Lower lobe of right lung (tissue), 2 donors: ENCODE measurements at regions not wholly inside any gene's neighbourhood (a gene's known extent, or its start where the extent isn't known, plus 50 kb on each side); places are given as distances from the start of the nearest gene placed in this dataset.
"Not testable (repeated sequence)": the region's sequence is repeated elsewhere in the genome, so short reads cannot be mapped to it uniquely, and the experiment has no call there.

ENCODE experiments used
- ATAC-seq, 2 donors: fragments of 200-7000 bp; cut with Tn5 transposase; one replicate each; pipeline ENCODE4 v1.9.1; 2020 to 2022; ENCODE audit warnings: mild to moderate bottlenecking in 2 of 2, moderate library complexity in 2 of 2
- DNase-seq: peaks from one replicate; pipeline ENCODE4 v3.0.0-alpha.2; 2020
- H3K27ac ChIP-seq: fragments of 200-600 bp; one replicate; pipeline ENCODE4 v1.8.0; 2022
- H3K27me3 ChIP-seq: fragments of 200-600 bp; one replicate; pipeline ENCODE4 v1.8.0; 2022; ENCODE audit warnings: low read depth
- H3K36me3 ChIP-seq: fragments of 200-600 bp; one replicate; pipeline ENCODE4 v1.8.0; 2022; ENCODE audit warnings: mild to moderate bottlenecking
- H3K4me1 ChIP-seq: fragments of 200-600 bp; one replicate; pipeline ENCODE4 v1.8.0; 2022
- H3K4me3 ChIP-seq: fragments of 200-600 bp; one replicate; pipeline ENCODE4 v1.8.0; 2022; ENCODE audit warnings: mild to moderate bottlenecking
- H3K9me3 ChIP-seq: fragments of 200-600 bp; one replicate; pipeline ENCODE4 v1.8.0; 2022
- intact Hi-C: fragments of 100-400 bp; cut with DNase I; formaldehyde crosslinking; loops from one replicate; pipeline ENCODE4 v1.11.0; 2022
- TF ChIP-seq, protein P1 (sequence below): fragments of 200-600 bp; IDR thresholded peaks from one replicate; pipeline ENCODE4 v1.8.0; 2022; ENCODE audit warnings: antibody characterized with exemption, mild to moderate bottlenecking
- donor health status: DM: no; HTN: yes; CAD: no; lungs with severe emphysema.

GRCh38 chr6:86215323-86215722 lies 572.6 kb upstream of the SYNCRIP start:
- H3K36me3 ChIP-seq: no peaks in the 10 kb centered on the region
- intact Hi-C loops: no loop called here
- ATAC-seq (no peak), DNase-seq (no peak)
- TF ChIP-seq, protein P1, sequence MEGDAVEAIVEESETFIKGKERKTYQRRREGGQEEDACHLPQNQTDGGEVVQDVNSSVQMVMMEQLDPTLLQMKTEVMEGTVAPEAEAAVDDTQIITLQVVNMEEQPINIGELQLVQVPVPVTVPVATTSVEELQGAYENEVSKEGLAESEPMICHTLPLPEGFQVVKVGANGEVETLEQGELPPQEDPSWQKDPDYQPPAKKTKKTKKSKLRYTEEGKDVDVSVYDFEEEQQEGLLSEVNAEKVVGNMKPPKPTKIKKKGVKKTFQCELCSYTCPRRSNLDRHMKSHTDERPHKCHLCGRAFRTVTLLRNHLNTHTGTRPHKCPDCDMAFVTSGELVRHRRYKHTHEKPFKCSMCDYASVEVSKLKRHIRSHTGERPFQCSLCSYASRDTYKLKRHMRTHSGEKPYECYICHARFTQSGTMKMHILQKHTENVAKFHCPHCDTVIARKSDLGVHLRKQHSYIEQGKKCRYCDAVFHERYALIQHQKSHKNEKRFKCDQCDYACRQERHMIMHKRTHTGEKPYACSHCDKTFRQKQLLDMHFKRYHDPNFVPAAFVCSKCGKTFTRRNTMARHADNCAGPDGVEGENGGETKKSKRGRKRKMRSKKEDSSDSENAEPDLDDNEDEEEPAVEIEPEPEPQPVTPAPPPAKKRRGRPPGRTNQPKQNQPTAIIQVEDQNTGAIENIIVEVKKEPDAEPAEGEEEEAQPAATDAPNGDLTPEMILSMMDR: no peak
- no peaks in the 10 kb centered on the region for H3K4me1 ChIP-seq
- no peak overlapping the region for H3K27ac ChIP-seq
- H3K4me3 ChIP-seq: no peak overlapping the region
- H3K27me3 ChIP-seq: no peaks in the 10 kb centered on the region
- no peaks in the 10 kb centered on the region for H3K9me3 ChIP-seq

GRCh38 chr6:86205980-86206379 lies 563.3 kb upstream of the SYNCRIP start:
- no peak for ATAC-seq

GRCh38 chr6:86203044-86203443 lies 560.4 kb upstream of the SYNCRIP start:
- H3K9me3 ChIP-seq: peaks cover 3% of the 10 kb centered on the region
- no peaks in the 10 kb centered on the region for H3K4me1 ChIP-seq
- no peaks in the 10 kb centered on the region for H3K27me3 ChIP-seq
- H3K36me3 ChIP-seq: no peaks in the 10 kb centered on the region
- TF ChIP-seq, protein P1: no peak
- ATAC-seq: no peak
- H3K27ac ChIP-seq: no peak overlapping the region
- intact Hi-C loops: no loop called here
- DNase-seq: no peak
- H3K4me3 ChIP-seq: no peak overlapping the region

More at GRCh38 chr6:86205980-86206379, 563.3 kb upstream of the SYNCRIP start:
- no peak overlapping the region for H3K27ac ChIP-seq
- H3K4me1 ChIP-seq: no peaks in the 10 kb centered on the region
- peaks cover 3% of the 10 kb centered on the region for H3K9me3 ChIP-seq
- no peaks in the 10 kb centered on the region for H3K27me3 ChIP-seq
- TF ChIP-seq, protein P1: no peak
- intact Hi-C loops: no loop called here
- H3K4me3 ChIP-seq: no peak overlapping the region
- H3K36me3 ChIP-seq: no peaks in the 10 kb centered on the region
- DNase-seq: no peak

DNA sequence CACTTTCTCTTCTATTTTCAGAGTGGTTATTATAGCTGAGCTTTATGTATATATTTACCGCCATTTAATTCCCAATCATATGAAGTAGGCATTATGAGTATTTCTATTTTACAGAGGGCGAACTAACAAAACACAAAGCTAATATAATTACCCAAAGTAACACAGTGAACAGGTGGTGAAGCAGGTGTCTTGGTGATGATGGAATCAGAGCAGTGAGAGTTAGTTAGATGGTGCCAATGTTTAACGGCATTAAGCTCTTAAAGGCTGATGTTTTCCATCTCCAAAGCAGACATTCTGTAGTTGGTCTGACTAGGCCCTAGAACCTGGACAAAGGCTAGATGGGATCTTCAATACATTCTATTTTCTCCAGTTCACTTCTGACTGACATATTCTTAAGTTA lies 551.1 kb upstream of the SYNCRIP start:
- Histone ChIP-seq H3K4me1 (no peaks in the 10 kb centered on the region), H3K9me3 (no peaks in the 10 kb centered on the region), H3K4me3 (no peak overlapping the region), H3K27me3 (no peaks in the 10 kb centered on the region), H3K27ac (no peak overlapping the region), H3K36me3 (no peaks in the 10 kb centered on the region)
- intact Hi-C loops: no loop called here
- no peak for ATAC-seq
- TF ChIP-seq, protein P1: no peak
- DNase-seq: no peak

DNA sequence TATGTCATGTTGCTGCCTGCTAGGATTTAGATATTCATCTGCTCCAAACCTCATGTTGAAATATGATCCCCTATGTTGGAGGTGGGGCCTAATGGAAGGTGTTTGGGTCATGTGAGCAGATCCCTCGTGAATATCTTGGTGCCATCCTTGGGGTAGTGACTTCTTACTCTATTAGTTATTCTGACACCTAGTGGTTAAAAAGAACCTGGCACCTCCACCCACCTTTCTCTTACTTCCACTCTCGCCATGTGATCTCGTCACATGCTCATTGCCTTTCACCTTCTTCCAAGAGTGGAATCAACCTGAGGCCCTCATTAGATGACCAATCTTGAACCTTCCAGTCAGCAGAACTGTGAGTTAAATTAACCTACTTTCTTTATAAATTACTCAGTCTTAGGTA lies 549.4 kb upstream of the SYNCRIP start:
- no peak overlapping the region for H3K27ac ChIP-seq
- ATAC-seq (no peak), DNase-seq (no peak)
- H3K9me3 ChIP-seq: no peaks in the 10 kb centered on the region
- intact Hi-C loops: no loop called here
- no peaks in the 10 kb centered on the region for H3K4me1 ChIP-seq
- H3K4me3 ChIP-seq: no peak overlapping the region
- TF ChIP-seq, protein P1: peak; percentile 24
- H3K36me3 ChIP-seq: no peaks in the 10 kb centered on the region
- H3K27me3 ChIP-seq: no peaks in the 10 kb centered on the region

DNA sequence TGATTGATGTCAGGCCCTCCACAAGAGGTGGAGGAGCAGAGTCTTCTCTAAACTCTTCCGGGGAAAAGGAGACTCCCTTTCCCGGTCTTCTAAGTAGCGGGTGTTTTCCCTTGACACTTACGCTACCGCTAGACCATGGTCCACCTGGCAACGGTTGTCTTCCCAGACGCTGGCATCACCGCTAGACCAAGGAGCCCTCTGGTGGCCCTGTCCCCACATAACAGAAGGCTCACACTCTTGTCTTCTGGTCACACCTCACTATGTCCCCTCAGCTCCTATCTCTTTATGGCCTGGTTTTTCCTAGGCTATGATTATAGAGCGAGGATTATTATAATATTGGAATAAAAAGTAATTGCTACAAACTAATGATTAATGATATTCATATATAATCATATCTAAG lies 532.5 kb upstream of the SYNCRIP start:
- DNase-seq, H3K4me3 ChIP-seq, ATAC-seq, intact Hi-C loops, H3K27ac ChIP-seq, H3K27me3 ChIP-seq, H3K4me1 ChIP-seq, H3K36me3 ChIP-seq, H3K9me3 ChIP-seq: not testable (repeated sequence)
